HK-2 (cell line): ENCODE measurements at regions not wholly inside any gene's neighbourhood (a gene's known extent, or its start where the extent isn't known, plus 50 kb on each side); places are given as distances from the start of the nearest gene placed in this dataset.
"Not testable (repeated sequence)": the region's sequence is repeated elsewhere in the genome, so short reads cannot be mapped to it uniquely, and the experiment has no call there.

Experiments used
- DNase-seq: peaks from one replicate; pipeline ENCODE4 v3.0.0-alpha.2; 2018; ENCODE audit not compliant: unreplicated experiment

DNA sequence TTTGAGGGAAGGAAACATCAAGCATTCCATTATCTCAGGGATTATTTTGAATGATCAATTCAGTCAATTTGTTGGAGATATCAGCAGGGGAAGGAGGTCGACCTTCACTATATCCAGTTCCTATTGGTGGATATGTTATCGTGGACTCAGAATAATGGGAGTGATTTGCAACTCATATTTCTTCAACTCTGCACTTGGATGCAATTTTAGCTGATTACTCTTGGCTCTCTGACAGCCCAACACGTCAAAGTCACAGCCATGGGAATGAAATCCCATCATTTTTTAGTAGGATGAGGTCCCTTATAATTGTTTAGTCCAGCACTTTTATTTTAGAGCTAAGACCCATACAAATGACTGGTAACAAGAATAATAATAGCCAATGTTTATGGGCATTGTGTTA, 371.8 kb upstream of the RPS23 start:
- DNase-seq, result no peak

DNA sequence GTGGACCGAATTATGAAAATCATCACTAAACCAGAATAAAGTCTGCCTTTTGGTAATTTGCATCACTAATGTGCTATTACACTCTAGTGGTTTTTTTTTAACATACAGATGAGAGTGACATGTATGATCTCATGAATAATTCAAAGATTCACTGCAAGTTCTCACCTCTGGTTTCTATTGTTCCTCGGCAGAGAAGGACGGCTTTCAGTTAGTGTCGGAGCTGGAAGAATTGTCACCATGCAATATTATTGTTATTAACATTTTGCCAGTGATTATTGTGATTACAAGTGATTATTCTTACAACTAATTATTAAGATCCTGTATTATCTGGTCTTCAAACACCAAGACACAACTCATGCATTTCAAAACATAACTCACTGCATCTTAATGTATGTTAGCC, 366.6 kb upstream of the RPS23 start:
- no peak for DNase-seq

DNA sequence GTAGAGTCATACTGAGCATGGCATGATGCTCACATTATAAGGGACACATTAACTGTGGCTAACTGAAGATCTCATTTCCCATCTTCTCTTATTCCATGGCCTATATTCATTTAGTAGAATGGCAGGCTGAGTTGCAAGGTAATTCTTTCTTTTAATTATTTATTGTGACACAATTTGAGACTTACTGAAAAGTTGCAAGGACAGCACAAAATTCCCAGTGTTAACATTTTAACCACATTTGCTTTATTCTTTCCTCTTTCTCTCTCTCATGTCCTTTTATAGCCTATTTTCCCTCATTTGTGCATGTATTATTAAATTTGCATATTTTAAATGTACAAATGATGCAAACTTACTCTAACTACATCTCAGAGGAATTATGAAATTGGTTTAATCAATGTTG, 366.1 kb upstream of the RPS23 start:
- no peak for DNase-seq

DNA sequence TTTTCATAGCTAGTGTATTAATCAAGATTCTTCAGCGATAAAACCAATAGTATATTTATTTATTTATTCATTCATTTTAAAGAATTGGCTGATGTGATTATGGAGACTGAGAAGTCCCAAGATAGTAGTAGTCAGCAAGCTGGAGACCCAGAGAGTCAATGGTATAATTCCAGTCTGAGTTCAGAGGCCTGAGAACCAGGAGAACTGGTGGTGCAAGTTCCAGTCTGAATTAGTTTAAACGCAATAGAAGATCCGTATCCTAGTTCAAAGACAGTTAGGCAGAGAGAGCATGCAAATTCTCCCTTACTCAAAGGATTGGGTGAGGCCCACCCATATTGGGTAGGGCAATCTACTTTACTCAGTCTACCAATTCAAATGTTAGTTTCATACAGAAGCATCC, 364.2 kb upstream of the RPS23 start:
- DNase-seq, result no peak

DNA sequence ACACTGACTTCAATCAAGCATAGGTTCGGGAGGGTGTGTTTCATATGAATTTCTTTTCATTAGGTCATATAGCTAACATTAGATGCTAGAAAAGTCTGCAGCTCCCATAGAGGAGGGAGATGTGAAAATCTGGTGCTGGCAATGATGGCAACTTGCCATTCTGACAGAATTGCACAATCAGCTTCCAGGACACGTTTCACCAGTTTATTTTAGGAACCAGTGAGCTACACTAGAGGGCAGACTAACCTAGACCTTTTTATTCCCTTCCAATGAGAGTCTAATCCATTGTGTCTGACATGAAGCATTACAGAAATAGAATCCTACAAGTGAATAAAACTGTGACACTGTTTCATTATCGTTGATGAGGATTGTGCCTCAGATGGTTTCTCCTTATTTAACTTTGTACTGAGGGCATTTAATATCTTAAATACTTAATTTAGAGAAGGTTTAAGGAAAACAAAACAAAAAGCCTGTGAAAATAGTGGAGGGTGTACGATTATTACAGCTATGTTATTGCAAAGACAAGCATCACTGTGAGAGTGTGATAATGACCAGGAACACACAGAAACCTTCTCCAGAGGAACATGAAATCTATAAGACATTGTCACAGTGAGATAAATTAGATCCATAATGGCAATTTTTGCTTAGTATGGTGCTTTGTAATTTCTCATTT, 363.3 kb upstream of the RPS23 start:
- peak; percentile 13 for DNase-seq

DNA sequence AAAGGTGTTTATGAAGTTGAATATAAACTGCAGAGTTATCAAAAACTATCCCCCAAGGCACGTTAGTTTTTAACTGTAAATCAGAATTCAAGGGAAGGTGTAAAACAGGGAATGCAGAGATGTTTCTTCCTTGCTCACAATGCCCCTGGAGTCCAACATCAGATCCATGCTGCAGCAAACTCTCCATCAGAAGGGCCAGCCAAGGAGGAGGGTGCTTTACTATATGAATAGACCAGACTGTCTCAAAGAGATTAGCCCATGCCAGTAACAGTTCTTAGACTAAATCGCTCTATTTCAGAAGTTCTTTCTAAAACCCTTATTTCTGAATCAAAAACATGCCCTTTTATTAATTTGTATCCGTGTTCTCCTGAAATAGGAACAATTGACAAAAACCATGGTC, 362.8 kb upstream of the RPS23 start:
- no peak for DNase-seq

DNA sequence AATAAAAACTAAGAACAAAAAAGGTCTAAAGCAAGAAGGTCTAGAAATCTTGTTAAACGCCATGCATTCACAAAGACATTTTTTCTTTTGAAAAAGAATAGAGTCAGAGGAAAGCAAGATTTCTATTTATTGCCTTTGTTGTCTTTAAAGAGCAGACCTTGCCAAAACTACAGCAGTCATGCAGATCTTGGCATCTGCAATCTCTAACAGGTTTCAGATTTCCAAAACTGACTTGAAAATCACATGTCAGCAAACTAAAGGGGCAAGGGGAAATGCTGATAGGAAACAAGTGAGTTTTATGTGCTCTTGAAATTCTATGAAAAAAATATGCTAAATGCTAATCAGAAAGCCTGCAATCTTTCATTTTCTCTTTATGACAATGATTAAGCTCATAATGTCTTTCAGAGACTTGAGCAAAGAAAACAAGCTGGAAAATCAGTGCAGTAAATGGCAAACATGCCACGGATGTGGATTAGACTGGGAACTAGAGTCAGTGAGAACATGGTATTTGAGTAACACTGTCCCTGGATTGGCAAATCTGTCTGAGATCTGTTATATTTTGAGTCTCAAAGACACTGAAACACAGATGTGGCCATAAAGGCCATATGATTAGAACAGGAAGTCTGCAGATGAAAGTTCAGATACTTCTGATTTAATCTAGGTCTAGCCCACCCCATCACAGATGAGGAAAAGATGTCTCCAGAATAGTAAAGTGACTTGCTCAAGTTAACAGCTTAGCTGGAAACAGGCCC, 361.4 kb upstream of the RPS23 start:
- DNase-seq, result no peak

DNA sequence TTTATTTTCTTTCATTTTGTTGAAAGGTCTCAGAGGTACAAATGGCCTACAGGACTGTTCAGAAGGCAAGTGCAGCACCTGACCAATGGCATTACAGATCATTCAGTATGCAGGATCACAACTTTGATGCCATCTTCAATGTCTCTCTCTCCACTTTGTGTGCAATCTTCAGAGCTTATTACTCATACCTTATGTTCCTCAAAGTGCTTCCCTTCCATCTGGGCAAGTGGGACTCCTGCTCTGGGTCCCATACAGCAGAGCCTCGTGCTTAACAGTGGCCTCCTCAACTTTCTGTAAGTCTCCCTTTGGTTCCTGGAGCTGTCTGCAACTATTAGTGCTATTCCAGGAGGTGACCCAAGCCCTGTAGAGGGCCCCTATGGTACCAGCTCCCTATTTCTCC, 358.4 kb upstream of the RPS23 start:
- no peak for DNase-seq

DNA sequence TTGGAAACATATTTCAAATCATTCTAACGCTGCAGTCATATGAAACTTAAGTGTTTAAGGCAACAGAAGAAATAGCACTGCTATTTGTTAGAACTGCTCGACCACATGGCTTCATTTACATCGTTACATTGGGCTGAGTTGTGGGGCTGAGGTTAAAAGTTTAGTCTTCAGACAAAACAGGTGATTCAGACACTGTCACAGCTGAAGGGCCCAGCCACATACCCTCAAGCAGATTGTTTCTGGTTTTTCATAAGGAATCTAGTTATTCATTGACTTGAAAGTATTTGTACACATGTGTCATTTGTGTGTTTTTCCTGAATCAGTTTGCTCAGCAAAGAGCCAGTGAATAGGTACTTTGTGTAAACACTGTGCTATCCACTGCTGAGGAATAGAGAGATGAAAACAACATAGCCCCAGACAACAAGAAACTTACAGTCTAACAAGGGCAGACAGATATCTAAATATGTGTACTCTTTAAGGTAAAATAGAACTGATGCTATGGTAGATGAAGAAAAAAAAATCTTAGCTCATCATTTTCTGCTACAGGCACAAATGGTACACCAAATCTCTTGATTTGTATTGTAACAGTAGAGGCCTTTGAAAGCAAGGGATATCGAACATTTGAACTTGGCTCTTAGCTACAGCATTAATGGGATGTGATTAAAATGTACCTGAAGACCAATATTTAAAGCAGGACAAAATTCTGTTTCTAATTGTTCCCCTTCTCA, 357.6 kb upstream of the RPS23 start:
- peak; percentile 46 for DNase-seq

DNA sequence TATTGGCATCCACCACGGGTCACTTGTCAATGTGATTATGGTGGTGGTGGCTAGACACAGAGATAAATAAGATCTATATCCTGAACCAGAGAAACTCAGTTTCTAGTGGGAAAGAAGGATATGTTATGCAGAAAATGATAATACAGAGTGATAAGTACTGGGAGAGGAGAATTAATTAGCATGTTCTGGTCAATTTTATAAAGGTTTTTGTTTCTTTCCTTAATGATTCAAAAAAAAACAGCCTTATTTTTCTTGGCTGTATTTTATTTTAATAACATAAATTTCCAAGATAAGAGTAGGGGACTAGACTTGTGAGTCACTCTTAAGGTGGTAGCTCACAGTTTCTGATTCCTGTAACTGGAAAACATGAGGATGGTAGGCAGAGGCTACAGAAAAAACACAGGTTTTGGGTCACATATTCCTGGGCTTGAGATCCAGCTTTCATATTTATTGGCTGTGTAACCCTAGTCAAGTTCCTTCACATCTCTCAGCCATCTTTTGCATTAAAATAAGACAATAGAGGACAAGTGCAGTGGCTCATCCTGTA, 350.3 kb upstream of the RPS23 start:
- no peak for DNase-seq

DNA sequence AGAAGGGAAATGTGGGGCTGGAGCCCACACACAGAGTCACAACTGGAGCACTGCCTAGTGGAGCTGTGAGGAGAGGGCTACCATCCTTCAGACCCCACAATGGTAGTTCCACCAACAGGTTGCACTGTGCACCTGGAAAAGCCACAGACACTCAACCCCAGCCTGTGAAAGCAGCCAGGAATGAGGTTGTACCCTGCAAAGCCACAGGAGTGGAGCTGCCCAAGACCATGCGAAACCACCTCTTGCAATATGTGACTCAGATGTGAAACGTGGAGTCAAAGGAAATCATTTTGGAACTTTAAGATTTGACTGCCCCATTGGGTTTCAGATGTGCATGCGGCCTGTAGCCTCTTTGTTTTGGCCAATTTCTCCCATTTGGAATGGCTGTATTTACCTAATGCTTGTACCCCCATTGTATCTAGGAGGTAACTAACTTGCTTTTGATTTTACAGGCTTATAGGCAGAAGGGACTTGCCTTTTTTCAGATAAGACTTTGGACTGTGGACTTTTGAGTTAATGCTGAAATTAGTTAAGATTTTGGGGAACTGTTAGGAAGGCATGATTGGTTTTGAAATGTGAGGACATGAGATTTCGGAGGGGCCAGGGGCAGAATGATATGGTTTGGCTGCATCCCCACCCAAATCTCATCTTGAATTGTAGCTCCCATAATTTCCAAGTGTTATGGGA, 348.9 kb upstream of the RPS23 start:
- not testable (repeated sequence) for DNase-seq

DNA sequence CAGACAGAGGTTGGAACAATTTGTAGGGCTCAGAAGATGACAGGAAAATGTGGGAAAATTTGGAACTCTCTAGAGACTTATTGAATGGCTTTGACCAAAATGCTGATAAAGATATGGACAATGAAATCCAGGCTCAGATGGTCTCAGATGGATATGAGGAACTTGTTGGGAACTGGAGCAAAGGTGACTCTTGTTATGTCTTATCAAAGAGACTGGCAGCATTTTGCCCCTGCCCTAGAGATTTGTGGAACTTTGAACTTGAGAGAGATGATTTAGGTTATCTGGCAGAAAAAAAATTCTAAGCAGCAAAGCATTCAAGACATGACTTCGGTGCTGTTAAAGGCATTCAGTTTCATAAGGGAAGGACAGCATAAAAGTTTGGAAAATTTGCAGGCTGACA, 347.9 kb upstream of the RPS23 start:
- DNase-seq, result not testable (repeated sequence)

DNA sequence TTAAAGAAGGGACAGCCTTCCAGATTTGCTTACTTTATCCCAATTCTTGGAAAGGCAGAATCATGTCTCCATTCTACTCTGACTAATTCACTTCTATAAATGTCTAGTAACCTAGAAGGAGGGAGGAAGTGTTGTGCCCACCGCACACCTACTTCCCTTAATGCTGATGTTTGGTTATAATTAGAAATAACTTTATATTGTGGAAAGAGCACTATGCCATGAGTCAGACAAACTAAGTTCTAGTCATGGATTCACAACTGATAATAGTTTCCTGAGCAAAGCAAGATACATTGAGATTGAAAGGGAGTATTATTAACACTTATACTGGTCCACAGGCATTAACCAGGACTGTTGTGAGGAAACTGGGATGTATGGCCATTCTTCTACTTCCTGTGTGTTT, 345.9 kb upstream of the RPS23 start:
- no peak for DNase-seq

DNA sequence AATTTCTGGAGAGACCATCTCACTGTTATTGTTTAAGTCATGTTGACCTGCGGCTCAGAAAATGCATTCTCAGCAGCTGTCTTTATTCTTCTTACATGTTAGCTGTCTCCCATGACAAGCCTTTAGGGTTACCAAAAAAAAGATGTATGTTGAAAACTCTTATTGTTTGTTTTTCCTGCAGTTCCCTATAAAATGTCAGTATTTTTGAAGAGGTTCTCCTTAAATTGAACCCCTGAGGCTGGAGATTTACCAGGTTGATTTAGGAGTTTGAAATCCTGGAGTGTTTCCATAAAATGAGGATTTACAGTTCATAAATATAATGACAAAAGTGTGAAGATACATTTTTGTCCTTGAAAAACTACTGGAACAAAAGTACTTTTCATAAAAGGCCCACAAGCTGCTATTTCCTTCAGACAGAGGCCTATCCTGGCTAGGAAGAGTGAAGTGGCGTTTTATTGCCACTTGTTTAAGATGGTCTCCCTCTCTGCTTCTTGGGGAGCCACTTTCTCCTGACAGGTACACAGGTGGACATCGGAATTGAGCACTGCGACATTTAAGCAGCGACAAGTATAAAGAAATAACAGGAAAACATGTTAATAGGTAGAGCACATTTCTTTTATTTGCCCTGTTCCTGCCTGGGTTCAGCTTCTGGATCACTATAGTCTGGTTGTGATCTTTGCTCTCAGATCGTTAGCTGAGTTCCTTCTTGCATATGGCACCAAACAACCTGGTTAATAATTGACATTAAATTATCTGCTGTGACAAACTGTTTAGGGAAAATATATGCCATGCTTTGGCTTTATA, 344.8 kb upstream of the RPS23 start:
- DNase-seq, result no peak

DNA sequence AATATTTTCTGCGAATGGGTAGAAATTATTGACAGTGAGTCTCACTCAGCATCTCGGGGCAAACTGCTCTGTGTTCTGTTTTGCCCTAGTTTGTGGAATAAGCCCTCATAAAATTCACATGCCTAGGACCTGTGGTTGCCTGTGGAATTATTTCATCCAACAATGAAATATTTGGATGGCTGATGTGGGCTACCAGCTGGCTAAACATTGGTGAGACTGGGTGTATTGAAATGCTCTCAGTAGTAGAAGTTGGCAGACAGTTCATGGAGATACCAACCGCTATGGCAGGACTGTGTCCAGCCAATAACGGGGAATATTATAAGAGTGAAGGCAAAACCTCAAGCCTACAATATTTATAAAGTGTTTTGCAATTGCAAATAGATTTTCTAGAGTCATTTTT, 344.1 kb upstream of the RPS23 start:
- DNase-seq, result no peak

DNA sequence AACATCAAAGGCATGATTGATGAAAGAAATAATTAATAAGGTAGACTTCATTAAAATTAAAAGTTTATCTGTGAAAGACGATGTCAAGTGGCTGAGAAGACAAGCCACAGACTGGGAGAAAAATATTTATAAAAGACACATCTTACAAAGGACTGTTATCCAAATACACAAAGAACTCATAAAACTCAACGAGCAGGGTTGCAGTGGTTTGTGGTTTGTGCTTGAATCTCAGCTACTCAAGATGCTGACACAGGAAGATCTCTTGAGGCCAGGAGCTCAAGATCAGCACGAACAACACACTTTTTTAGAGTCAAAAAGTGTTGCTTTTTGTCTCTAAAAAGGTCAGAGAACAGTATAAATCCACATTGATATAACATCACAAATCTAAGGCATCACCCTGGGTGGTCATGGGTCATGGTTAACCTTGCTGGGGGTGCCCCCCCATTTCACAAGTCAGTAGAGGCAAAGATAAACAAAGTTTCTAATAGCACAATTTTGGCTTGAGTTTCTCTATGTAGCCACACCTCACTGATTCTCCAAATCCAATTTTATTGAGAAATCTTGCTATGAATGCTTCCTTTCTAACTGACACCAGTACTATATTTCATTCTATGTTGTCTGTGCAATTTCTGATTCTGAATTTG, 342.9 kb upstream of the RPS23 start:
- DNase-seq, result no peak

DNA sequence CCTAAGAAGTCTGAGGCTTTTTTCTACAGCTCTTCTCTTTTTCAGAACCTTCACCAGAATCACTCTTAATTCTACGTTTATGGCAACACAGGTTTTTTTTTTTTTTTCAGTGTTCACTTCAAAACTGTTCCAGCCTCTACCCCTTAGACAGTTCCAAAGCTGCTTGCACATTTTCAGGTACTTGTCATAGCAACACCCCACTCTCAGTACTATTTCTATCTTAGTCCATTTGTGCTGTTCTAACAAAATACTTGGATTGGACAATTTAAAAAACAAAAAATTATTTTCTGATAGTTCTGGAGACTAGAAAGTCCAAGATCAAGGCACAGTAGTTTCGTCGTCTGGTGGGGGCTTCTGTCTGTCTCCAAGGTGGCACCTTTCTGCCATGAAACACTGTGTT, 340.9 kb upstream of the RPS23 start:
- DNase-seq, result no peak

DNA sequence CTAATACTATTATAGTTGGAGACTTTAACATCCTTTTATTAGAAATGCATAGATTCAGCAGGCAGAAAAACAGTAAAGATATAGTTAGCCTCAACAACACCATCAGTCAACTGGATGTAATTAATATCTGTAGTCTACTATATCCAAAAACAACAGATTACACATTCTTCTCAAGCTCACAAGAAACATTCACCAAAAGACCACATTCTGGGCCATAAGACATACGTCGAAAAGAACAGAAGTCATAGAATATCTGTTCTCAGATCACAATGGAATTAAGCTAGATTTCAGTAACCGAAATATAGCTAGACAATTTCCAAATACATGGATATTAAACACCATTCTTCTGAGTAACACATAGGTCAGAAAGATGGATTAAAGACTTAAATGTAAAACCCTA, 336.6 kb upstream of the RPS23 start:
- no peak for DNase-seq

DNA sequence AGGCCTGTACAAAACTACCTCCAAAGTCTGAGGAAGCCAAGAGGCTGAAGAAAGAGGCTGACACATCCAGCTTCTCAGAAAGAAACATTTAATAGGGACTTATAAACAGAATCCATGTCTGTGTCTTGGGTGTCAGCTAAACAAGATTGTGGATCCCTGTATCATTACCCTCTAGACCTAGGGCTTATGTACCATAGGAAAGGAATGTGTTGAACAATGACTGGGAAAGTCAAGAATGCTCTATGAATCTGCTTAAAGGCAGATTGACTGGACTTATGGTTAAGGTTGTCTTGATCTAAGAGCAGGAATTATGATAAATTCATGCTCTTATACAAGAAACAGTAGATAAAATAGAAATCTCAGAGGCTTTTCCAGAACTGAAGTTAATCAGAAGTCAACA, 335.7 kb upstream of the RPS23 start:
- DNase-seq, result no peak

DNA sequence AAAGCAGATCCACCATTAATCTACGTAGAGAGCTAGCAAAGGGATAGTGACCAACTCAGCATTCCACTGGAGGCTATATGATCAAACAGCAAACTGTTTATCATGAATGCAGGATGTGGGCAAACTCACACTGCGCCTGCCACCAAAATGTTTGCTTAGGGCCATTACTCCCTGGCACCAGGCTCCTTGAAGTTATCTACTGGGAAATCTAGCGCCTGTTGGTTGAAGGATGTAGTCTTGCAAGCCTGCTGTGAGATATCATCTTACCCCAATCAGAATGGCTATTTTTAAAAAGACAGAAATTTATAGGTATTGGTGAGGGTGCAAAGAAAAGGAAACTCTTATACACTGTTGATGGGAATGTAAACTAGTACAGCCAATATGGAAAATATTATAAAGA, 332.5 kb upstream of the RPS23 start:
- DNase-seq, result no peak

DNA sequence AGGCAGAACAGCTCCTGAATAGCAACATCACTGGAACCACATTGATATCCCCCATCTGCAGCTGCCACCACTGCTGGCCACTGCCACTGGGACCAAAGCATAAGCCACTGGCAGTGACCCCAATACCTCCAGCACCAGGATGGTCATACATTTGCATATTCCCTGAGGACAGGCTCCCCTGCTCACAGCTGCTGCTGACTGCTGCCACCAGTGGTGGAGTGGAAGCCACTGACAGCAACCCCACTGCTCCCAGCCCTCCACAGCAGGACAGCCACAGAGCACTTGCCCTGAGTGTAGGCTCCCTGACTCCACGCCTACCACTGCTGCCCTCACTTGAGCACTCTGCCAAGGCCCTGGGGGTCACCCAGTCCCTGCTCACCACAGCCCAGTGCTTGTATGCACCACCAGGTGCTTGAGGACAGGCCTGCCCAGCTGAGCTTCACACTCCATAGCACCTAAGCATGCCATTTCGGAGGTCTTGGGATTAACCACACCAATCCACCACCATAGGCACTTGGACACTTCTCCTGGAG, 327.4 kb upstream of the RPS23 start:
- no peak for DNase-seq
